Upper lobe of left lung (tissue), 4 donors: ENCODE measurements at regions not wholly inside any gene's neighbourhood (a gene's known extent, or its start where the extent isn't known, plus 50 kb on each side); places are given as distances from the start of the nearest gene placed in this dataset.

Source experiments
- CTCF ChIP-seq, 6 experiments: fragments of 450-650 bp in 4 of 6; fragments of 200-600 bp in 2 of 6; sonication (generic) in 2 of 6; IDR thresholded peaks; one replicate each; pipeline ENCODE4 v1.5.1; 2016 to 2019; ENCODE audit warnings: antibody characterized with exemption in 6 of 6
- POLR2A ChIP-seq, 4 donors: fragments of 450-650 bp; IDR thresholded peaks; one replicate each; pipeline ENCODE4 v1.5.1; 2016 to 2017; ENCODE audit warnings: antibody characterized with exemption in 4 of 4, mild to moderate bottlenecking in 2 of 4

- no peak for TF ChIP-seq POLR2A (IDR thresholded peaks at IDR 0.05)
- no peak for TF ChIP-seq CTCF (IDR thresholded peaks at IDR 0.05)
Observed at GRCh38 chr5:72637058-72637457, 129.8 kb upstream of the ZNF366 start.
